ENCODE measurements at regions not wholly inside any gene's neighbourhood (a gene's known extent, or its start where the extent isn't known, plus 50 kb on each side); places are given as distances from the start of the nearest gene placed in this dataset.

- DNase-seq (ENCODE audit: extremely low read depth, low read depth, low spot score), result no peak
These were observed 161.6 kb upstream of the BDNF start for GRCh38 chr11:27861706-27862430.

GRCh38 chr11:27860811-27861210 lies 160.6 kb upstream of the BDNF start:
- DNase-seq (ENCODE audit: extremely low read depth, low read depth, low spot score), result no peak

GRCh38 chr11:27858866-27859265 lies 158.6 kb upstream of the BDNF start:
- no peak for DNase-seq (ENCODE audit: extremely low read depth, low read depth, low spot score)

- DNase-seq (ENCODE audit: extremely low read depth, low read depth, low spot score), result no peak
These were observed 157.3 kb upstream of the BDNF start for GRCh38 chr11:27857588-27857987.

GRCh38 chr11:27857014-27857413 lies 156.8 kb upstream of the BDNF start:
- no peak for DNase-seq (ENCODE audit: extremely low read depth, low read depth, low spot score)

- DNase-seq (ENCODE audit: extremely low read depth, low read depth, low spot score), result no peak
These were observed 148.2 kb upstream of the BDNF start for GRCh38 chr11:27848423-27848822.

DNA sequence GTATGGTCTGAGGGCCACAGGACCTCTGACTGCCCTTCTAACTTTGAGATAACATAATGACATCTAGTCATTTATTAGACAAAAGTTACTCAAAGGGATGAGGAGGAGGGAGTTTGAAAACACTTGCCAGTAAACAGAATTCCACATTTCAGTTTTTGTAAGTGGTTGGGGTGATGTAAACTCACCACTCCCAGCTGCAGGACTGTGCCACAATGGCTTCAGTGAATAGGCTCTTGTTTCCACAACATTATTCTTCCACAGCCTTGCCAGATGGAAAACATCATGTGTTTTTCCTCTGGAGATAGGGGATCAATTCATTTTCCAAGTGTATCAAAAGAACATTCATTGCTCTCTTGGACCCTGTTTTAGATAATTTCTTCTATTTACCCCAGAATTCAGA lies 147.2 kb upstream of the BDNF start:
- DNase-seq (ENCODE audit: extremely low read depth, low read depth, low spot score), result no peak

GRCh38 chr11:27842290-27842689 lies 142.0 kb upstream of the BDNF start:
- no peak for DNase-seq (ENCODE audit: extremely low read depth, low read depth, low spot score)

DNA sequence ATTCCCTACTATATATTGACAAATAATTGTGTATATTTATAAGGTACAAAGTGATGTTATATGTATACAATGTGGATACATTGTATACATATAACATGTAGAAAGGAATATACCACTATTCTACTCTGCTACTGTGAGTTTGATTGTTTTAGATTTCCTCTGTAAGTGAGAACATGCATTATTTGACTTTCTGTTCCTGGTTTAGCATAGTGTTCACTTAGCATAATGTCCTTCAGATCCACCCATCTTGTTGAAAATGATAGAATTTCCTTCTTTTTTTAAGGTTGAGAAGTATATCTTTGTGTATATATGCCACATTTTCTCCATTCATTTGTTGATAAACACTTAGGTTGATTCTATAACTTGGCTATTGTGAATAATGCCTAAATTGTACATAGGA lies 140.8 kb upstream of the BDNF start:
- no peak for DNase-seq (ENCODE audit: extremely low read depth, low read depth, low spot score)

- peak; percentile 5 for DNase-seq (ENCODE audit: extremely low read depth, low read depth, low spot score)
These were observed 139.1 kb upstream of the BDNF start for GRCh38 chr11:27839226-27839913.

GRCh38 chr11:27838674-27839073 lies 138.4 kb upstream of the BDNF start:
- DNase-seq (ENCODE audit: extremely low read depth, low read depth, low spot score), result no peak

DNA sequence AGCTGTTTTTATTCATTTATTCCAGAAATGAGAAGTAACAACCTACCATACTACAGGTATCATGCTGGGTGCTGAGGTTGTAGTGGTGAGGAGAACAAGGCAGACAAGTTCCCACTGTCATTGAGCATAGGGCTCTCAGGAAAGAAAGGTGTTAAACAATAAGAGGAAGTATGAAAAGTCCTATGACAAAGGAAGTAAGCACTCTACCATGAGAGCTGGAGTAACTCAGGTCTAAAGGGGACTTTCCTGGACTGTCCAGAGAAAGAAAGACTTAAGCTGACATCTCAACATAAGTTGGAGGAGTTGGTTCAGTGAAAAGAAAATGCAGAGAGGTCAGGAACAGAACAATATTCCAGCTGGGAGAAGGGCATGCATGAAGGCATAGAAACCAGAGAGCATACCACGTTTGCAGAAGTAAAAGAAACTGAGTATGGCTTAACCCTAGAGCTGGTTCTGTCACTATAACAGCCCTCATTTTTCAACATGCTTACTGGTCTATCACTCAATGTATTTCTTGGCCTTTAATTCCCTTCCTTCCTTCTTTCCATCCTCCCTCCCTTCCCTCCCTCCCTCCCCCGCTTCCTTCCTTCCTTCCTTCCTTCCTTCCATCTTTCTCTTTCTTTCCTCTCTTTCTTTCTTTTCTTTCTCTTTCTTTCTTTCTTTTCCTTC lies 137.8 kb upstream of the BDNF start:
- DNase-seq (ENCODE audit: extremely low read depth, low read depth, low spot score), result no peak

DNA sequence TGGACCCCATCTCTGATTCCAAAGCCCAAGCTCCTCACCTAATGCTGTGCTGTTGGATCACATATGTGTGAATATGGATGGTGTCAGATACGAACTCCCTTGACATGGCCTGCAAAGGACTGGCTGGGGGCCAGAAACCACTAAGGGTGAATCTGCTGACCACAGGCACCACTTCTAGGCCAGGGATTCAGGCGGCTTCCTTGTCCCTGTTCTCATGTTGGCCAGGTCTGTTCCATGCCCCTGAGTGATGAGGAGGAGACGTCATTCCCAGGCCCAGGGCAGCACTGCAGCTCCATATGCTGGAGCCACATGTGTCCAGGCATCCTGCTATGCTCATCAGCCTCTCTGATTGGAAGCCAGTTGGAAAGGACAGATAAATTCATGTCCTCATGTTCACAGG lies 130.0 kb upstream of the BDNF start:
- no peak for DNase-seq (ENCODE audit: extremely low read depth, low read depth, low spot score)

GRCh38 chr11:27820249-27820648 lies 120.0 kb upstream of the BDNF start:
- no peak for DNase-seq (ENCODE audit: extremely low read depth, low read depth, low spot score)

- no peak for DNase-seq (ENCODE audit: extremely low read depth, low read depth, low spot score)
These were observed 115.9 kb upstream of the BDNF start for GRCh38 chr11:27816197-27816596.

DNA sequence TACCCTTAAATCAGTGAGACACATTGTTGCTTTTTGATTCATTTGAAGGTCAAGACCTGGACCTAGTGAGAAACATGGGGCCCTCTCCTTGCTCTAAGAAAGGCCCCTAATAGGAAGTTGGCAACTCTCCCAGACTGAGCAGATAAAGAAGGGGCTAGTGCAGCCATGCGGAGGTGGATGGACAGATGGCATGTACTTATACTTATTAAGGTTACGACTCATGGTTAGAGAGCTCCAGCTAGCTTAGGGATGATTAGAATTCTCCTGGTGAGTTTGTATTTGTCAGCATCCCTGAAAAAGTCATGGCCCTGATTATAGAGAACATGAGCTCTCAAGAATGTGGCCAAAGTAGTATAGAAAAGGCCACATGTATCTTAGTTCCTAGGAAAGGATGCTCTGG lies 112.1 kb upstream of the BDNF start:
- DNase-seq (ENCODE audit: extremely low read depth, low read depth, low spot score), result no peak

DNA sequence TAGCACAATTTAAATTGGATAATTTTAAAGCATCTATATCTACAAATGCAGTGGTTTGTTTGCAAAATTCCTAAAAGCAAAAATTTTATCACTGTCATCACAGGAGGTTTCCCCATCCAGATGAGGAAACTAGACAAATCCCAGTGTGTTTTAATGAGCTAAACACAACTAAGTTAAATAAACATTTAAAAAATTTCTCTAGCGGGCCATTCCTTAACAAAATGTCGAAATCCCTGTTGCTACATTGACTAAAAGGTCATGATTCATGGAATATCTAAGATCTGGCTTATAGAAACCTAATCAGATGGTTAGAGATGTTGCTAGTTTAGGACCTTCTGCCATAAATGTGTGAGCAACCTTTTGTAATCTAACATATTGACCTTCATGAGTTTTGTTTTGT lies 107.3 kb upstream of the BDNF start:
- no peak for DNase-seq (ENCODE audit: extremely low read depth, low read depth, low spot score)

DNA sequence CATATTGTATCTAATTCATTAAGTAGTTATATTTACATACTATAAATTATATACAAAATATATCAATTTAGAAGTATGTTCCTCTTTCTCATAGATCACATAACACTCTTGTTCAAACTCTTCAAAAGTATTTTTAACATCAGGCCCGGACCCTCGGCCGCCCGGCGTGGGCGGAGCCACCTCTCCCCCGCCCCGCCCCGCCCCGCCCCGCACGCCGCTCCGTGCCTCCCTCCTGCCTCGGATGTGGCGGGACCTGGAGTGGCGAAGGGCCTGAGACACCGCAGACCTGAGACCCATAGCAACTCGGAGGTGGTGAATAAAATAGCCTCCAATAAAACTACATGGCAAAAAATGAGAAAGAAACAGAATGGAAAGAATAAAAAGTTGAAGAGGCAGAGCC lies 105.9 kb upstream of the BDNF start:
- no peak for DNase-seq (ENCODE audit: extremely low read depth, low read depth, low spot score)

- DNase-seq (ENCODE audit: extremely low read depth, low read depth, low spot score), result no peak
These were observed 96.0 kb upstream of the BDNF start for GRCh38 chr11:27795955-27796861.

- no peak for DNase-seq (ENCODE audit: extremely low read depth, low read depth, low spot score)
These were observed 86.6 kb upstream of the BDNF start for GRCh38 chr11:27786864-27787263.

- no peak for DNase-seq (ENCODE audit: extremely low read depth, low read depth, low spot score)
These were observed 86.1 kb upstream of the BDNF start for GRCh38 chr11:27786331-27786730.

Measured in glomerular endothelial cell (primary cell).